HG02938 (cell line): ENCODE measurements at regions not wholly inside any gene's neighbourhood (a gene's known extent, or its start where the extent isn't known, plus 50 kb on each side); places are given as distances from the start of the nearest gene placed in this dataset.
"Not testable (repeated sequence)": the region's sequence is repeated elsewhere in the genome, so short reads cannot be mapped to it uniquely, and the experiment has no call there.

ENCODE experiments used
- ATAC-seq: cut with Tn5 transposase; IDR thresholded peaks from one replicate; pipeline ENCODE4 v1.9.1; 2021; ENCODE audit warnings: mild to moderate bottlenecking, moderate library complexity; ENCODE audit not compliant: unreplicated experiment

DNA sequence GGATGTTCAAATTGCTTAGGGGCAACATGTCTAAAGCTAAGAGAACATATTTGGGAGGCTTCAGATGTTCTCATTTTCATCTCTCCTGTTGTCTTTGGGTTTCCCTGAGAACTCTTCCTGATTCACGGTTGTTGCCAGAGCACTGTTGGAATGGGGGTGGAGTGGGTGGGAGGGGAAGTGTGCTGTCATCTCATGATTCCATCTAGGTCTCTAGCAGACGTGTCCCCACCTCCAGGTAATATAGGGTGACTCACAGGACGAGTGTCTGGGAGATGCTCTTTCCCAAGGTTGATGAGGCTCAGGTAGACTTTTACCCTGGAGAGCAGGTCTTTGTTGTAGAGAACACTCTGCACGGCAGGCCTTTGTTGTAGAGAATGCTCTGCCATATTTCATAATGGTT, 636.9 kb downstream of the QKI start:
- ATAC-seq, result no peak

DNA sequence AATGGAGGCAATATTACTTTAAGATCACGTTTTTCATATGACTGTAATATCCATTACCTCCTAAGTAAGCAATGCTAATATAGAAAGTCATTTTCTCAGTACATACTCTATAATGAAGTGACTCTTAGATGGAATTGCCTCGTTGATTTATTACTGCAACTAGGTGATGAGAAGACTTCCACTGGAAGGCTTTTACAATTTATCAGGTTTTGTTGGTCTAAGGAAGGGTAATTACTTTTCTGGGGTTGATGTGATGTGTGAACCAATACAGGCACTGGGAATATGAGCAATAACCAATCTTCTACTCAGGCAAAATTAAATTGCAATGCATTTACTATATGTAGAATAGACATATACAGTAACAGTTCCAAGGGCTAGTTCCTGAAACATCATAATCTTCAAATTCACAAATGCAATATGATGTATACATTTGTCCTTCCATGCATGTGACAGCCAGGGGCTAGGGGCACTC, 635.0 kb downstream of the QKI start:
- ATAC-seq, result no peak

DNA sequence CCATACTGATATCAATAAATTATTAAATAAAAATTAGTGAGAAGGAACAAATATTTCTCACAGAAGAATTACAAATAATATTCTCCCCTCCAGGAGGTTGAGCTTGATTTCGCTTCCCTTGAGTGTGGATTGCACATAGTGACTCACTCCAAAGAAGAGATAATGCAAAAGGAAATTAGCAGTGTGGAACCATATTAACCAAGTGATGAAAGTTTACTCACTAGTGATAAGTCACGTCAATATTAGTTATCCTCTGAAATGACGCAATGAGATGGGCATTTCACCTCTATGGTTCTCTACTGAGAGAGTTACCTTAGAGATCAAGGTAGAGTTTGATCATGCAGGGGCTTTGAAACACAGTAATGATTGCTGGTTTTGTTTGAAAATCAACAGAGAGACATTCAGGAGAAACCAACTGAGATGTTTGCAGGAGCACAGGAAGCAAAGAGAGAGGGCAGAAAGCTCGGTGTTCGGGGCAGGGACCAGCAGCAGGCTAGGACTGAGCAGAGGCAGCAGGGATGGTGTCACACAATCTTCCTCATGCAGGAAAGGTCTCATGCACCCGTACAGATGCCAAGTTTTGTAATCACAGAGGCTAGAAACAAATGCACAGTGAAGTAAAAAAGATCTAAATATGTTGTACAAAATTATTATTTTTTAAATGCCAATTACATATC, 634.5 kb downstream of the QKI start:
- ATAC-seq, result no peak

DNA sequence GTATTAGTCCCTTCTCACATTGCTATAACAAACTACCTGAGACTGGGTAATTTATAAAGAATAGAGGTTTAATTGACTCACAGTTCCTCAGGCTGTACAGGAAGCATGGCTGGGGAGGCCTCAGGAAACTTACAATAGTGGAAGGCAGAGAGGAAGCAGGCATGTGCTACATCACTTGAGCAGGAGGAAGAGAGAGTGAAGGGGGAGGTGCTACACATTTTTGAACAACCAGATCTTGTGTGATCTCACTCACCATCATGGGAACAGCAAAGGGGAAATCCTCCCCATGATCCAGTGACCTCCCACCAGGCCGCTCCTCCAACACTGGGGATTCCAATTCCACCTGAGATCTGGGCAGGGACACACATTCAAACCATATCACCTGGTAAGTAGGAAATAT, 630.6 kb downstream of the QKI start:
- ATAC-seq, result no peak

DNA sequence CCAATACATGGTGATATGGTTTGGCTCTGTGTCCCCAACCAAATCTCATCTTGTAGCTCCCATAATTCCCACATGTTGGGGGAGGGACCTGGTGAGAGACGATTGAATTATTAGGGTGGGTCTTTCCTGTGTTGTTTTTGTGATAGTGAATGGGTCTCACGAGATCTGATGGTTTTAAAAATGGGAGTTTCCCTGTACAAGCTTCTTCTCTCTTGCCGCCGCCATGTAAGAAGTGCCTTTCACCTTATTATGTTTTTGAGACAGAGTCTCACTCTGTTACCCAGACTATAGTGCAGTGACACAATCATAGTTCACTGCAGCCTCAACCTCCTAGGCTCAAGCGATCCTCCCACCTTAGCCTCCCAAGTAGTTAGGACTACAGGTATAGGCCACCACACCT, 629.1 kb downstream of the QKI start:
- ATAC-seq, result not testable (repeated sequence)

DNA sequence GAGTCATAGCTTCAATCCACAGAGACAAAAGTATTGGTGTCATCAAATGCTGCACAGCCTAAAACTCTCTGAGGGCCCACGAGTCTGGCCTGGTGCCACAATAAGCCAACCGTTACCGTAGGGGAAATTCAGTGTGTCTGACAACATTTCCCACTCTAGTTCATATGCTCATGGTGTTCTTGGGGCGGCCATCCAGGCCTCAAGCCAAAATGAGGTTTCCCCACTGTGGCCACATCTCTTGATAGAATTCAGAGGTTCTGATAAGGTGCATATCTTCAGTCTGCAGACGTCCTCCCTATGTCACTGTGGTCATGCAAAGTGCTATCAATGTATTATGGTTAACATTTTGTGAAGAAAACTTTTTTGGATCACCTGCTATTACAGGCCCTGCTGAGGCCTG, 627.7 kb downstream of the QKI start:
- no peak for ATAC-seq

DNA sequence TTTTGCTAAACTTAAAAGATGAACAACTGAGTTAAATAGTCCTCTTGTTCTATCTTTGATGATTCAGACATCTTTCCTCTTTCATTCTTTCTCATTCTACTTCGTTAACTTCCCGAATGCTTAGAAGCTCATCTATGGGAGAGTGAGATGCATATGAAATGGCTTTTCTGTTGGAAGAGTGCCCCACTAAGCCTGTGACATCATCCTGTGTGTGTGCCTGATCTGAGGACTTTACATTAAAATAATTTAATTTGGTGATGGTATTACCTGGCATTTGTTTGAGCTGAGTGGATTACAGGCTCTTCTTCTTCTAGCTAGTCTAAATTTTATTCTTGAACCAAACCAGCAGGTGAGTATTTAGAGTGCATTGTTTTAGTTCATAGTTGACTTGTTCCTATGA, 626.5 kb downstream of the QKI start:
- ATAC-seq, result no peak

DNA sequence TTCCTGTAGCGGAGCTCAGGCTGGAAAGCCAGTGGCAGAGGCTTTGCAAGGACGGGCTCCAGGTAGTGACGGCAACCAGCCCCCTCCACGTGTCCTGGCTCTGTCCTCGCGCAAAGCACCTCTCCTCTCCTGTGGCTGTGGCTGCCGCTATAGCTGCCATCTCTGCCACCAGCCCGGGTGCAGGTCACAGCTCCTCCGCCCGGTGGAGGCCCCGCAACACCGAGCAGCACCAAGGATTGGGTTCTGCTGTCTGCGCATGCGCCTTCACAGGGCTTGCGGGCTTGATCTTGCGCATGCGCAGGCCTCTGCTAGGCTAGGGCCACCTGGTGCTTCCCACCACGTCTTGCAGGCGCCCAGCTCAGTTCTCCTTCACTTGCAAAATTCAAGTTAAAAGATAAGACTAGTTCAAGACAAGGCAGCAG, 625.4 kb downstream of the QKI start:
- no peak for ATAC-seq

DNA sequence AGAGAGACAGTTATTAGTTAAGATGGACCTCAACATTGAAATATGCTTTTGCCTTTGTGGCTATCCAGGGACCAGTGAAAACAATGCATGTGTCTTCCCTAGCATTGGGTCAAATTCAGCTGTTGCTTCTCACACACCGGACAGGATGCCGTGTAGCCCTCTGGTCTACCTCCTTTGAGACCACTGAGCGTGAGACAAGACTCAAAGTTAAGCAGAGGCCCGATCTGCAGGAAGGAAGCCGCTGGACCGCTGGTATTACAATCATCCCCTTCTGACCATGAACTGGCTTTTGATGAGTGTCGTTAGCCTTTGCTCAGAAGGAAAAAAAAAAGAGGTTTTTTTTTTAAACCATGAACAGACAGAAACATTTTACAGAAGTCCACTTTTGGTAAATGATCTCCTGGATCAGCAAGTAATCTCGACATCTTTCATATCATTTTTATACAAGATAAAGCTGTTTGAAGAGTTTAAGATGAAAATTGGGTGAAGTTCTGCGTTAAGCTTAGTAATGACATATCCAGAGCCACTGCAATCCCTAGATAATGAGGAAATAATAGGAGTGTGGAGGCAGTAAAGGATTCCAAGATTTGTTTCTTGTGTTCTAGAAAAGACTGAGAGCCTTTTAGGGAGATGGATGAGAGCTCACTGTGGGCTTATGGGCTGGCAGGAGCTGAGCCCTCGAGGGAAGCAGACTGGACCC, 622.8 kb downstream of the QKI start:
- ATAC-seq, result no peak

DNA sequence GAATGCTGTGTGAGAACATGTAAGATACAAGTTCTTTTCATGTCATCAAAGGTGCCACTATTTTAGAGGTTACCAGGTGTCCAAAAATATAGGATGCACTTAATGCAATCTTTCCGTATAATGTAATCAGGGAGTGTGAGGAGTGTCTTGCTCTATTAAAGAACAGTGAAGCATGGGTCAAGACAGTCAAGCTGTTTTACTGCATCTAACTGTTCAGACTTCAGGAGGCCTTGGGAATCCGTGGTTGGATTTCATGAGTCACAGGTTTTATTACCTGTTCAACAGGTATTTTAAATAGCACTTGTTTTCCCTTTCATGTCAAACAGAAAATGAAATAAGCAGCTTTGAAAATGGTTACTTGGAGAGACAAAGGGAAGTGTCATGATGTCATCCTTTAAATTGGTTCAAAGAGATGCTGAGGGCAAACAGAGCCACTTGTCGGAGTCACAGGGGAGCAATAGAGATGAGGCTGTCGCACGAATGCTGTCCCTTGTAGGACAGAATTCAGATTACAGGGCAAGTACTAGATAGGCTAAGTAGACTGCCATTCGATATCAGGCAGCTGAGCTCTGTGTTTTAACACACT, 621.5 kb downstream of the QKI start:
- ATAC-seq, result no peak

DNA sequence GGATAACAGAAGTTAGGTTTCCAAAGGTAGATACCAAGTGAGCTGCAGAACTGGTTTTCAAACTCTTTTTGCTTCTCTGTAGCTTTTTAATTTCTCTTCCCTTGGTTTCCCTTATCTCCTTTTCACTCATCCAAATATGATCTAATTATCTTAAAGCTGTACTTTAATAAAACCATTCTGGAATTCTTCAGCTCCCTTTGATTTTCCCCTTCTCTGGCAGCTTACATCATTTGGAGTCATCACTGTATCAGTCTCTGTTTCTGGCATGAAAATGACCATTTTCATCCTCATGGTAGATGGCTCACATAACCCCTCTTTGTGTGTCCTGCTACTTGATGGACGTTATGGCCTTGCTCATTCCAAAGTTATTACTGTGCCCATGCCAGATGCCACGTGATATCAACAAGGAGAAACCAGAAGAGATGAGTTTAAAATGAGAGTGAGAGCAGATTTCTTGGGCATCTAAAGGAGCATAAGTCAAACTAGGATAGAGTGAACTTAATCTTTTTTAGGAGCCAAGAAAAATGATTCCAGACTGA, 620.2 kb downstream of the QKI start:
- no peak for ATAC-seq

DNA sequence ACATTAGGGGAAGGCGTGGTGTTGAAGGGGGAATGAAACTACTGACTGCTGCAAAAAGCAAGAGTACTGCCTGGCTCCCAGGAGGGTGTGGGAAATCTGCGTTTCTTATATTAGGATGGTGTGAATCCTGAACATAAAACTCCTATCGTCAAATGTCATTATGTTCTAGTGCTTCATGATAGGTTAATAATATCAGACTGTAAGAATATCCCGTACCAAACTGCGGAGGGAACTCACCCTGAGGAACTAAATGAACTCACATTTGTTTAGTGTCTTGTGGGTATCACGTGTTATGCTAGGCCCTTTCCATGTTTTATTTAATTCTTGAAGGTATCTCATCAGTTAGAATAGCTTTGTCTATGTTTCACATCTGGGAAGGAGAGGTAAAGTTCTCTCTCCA, 610.7 kb downstream of the QKI start:
- ATAC-seq, result no peak

DNA sequence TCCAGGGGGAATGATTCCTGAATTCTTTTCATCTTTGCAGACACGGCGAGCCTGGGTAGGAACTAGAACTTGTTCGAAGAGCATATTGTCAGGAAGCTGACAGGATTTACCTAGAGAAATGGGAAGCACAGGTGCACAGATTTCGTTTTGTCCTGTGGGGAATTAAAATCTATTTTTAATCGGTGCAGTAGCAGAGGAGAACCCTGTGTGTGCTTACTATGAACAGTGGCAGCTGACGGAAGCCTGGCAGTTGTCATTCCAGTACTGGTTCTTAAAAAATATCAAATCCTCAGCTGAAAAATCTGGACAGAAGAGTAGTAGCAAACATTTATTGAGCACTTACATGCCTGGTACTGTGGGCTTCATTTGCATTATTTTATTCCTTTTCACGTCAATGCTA, 609.0 kb downstream of the QKI start:
- ATAC-seq, result no peak

DNA sequence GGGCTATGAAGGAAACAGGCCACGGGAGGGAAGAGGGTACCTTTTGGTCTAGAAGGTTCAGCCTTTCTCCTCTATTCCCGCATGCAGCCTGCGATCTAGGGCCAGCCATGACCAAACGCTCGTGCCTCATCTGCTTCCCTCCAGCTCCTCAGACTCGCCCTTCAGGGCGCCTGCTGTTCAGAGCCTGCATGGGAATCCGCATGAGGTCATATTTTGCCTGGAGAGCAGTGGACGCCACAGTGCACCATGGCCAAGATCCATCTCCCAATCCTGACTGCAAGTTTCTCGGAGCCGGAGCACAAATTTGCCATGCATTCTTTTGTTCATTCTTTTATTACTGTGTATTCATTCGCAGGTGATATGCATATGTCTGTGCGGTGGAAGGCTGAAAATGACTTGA, 608.1 kb downstream of the QKI start:
- ATAC-seq, result no peak

DNA sequence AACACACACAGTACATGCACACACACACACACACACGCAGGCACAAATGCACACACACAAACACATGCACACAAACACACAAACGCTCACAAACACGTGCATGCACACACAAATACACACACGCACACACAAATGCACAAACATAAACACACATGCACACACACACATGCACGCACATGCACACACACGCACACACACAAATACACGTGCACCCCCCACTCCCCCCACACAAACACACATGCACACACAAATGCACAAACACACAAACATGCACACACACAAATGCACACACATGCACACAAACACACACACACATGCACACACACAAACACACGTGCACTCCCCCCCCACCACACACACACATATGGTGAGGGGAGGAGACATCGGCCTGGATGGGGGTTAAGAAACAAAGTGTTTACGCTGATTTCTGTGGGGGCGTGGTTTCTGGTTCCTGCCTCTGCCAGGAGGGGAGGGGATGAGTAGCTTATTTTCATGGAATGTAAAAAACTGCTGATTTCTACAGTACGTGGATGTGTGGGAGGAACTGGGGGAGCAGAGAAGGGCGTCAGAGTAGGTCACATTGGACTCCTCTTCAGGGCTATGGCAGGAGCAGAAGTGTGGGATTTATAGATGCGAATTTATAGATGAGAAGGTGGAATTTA, 607.2 kb downstream of the QKI start:
- ATAC-seq, result no peak

DNA sequence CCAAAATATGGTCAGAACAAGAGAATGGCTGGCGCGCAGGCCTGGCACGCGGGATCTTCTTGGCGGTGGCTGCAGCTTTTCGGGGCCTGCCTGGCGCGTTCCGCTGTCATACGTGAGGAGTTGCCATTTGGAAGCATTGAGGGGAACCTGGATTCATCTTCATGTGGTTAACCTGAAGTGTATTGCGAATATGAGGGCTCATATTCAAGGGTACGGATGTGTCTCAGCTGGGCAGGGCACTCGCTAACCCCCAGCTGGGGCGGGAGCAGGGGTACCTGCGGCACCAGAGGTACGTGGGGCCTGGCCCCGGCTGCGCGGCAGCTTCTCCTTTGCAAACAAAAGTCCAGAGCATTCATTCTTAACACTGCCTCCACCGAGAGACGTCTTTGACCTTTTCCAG, 605.6 kb downstream of the QKI start:
- ATAC-seq, result no peak

DNA sequence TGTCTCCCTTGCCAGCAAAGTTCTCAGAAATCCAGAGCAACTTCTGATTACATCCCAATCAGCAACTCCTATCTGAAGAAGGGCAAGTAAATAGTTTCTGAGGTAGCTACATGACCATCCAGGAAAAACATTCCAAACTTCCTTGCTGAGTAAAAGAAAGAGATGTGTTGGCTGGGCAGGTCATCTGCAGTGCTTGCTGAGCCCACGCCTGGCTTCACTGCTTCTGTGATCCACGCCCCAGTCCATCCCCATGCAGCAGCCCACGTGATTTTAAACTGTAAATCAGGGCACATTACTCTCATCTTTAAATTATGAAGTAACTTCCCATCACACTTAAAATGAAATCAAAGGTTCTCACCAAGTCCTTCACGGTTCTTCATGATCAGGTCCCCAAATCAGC, 603.6 kb downstream of the QKI start:
- no peak for ATAC-seq

DNA sequence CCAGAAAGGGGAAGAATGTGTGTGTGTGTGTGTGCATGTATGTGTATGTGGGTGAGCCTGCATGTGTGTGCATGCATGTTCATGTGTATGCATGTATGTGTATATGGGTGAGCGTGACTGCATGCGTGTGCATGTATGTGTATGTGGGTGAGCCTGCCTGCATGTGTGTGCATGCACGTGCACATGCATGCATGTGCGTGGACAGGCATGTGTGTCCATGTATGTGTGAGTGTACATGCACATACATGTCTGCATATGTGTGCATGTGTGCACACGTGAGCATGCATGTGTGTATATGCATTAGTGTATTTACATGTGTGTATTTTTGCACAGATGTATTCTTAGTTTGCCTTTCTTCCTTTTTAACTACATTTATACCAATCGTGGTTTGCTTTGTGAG, 601.5 kb downstream of the QKI start:
- no peak for ATAC-seq

DNA sequence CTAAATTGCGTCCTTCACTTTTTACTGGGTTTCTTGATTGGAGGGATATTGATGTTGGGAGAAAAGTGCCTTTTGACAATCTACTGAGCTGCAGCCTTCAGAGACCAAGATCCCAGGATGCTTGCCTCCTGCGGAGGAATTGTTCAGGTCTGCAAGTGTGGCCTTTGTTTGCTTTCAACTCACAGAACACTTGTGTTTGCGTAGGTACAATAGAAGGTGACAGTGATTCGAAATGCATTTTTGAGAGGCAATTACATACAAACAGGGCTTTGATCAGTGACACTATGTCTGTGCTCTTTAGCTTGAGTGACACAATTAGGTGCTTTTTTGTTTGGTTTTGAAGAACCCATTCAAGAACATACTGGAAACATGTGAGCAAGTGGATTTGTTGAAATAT, 600.6 kb downstream of the QKI start:
- ATAC-seq, result no peak

DNA sequence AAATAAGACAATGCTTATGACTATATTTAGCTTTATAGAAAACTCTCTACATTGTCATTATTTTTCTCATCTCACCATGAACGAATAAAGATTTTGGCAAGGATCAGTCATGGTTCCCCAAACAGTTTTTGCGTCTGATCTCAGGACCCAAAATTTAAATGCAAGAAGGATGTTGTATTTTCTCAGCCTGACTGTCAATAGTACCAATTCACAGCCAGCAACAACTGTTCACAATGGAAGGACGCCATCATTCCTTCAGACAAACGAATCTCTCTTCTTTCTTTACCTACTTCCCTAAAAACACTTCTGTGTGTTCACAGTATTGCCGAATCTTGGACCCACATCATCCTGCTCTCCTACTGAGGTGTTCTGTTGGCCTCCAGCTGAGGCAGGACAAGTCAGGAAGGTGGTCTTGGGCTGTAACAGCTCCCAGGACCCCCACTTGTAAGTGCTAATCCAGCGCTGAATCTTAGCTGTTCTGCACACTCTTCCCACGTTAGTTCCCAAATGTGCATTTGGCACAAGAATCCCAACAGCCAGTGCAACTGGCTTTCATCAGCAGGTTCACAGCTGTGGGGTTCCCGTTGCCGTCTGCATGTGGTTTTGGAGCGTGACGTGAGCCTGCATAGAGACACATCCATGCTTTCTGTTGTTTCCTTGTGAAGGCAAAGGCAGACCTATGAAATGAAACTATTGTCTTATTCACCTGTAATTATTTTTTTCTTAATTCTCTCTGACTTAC, 600.0 kb downstream of the QKI start:
- no peak for ATAC-seq
